Activated T-helper 17 cell treated with anti-CD3 and anti-CD28 coated beads, Interleukin-2, amount 50 U/mL, for 72 hours (primary cell): ENCODE measurements at regions not wholly inside any gene's neighbourhood (a gene's known extent, or its start where the extent isn't known, plus 50 kb on each side); places are given as distances from the start of the nearest gene placed in this dataset.

ENCODE experiments used
- ATAC-seq: fragments of 150-1000 bp; cut with Tn5 transposase; replicated peaks from 2 replicates; pipeline ENCODE4 v1.10.0; 2021; ENCODE audit warnings: mild to moderate bottlenecking, moderate library complexity
- H3K27ac Mint-ChIP-seq: one replicate; pipeline ENCODE4 v1.8.0; 2022; ENCODE audit warnings: mixed read lengths
- H3K27me3 Mint-ChIP-seq: one replicate; pipeline ENCODE4 v1.8.0; 2022; ENCODE audit warnings: mixed read lengths
- H3K36me3 Mint-ChIP-seq: one replicate; pipeline ENCODE4 v1.8.0; 2022; ENCODE audit warnings: low read depth, mild to moderate bottlenecking, mixed read lengths
- H3K4me1 Mint-ChIP-seq: one replicate; pipeline ENCODE4 v1.8.0; 2022; ENCODE audit warnings: mixed read lengths
- H3K4me3 Mint-ChIP-seq: one replicate; pipeline ENCODE4 v1.8.0; 2022; ENCODE audit warnings: mild to moderate bottlenecking, mixed read lengths
- H3K9me3 Mint-ChIP-seq: one replicate; pipeline ENCODE4 v1.8.0; 2022; ENCODE audit warnings: mixed read lengths

GRCh38 chr14:76551906-76552305 is 176.0 kb downstream of the ESRRB start:
- H3K27me3 Mint-ChIP-seq, result peaks cover 7% of the 10 kb centered on the region

GRCh38 chr14:76564471-76565422 is 188.8 kb downstream of the ESRRB start:
- Mint-ChIP-seq H3K4me1 (peaks cover 7% of the 10 kb centered on the region), H3K4me3 (no peak overlapping the region), H3K9me3 (no peaks in the 10 kb centered on the region), H3K27ac (no peak overlapping the region), H3K27me3 (peaks cover 19% of the 10 kb centered on the region), H3K36me3 (no peaks in the 10 kb centered on the region)
- ATAC-seq, result no peak

More at GRCh38 chr14:76551906-76552305, 176.0 kb downstream of the ESRRB start:
- no peak for ATAC-seq
- no peaks in the 10 kb centered on the region for H3K4me1 Mint-ChIP-seq
- H3K4me3 Mint-ChIP-seq, result no peak overlapping the region
- no peak overlapping the region for H3K27ac Mint-ChIP-seq
- no peaks in the 10 kb centered on the region for H3K9me3 Mint-ChIP-seq
- H3K36me3 Mint-ChIP-seq, result no peaks in the 10 kb centered on the region

GRCh38 chr14:76566439-76566838 is 190.5 kb downstream of the ESRRB start:
- Mint-ChIP-seq H3K36me3 (no peaks in the 10 kb centered on the region), H3K27me3 (peaks cover 13% of the 10 kb centered on the region), H3K9me3 (no peaks in the 10 kb centered on the region), H3K4me1 (no peaks in the 10 kb centered on the region), H3K27ac (no peak overlapping the region), H3K4me3 (no peak overlapping the region)
- no peak for ATAC-seq

- no peaks in the 10 kb centered on the region for H3K36me3 Mint-ChIP-seq
- H3K4me3 Mint-ChIP-seq, result no peak overlapping the region
- H3K27me3 Mint-ChIP-seq, result peaks cover 17% of the 10 kb centered on the region
- no peak overlapping the region for H3K27ac Mint-ChIP-seq
- ATAC-seq, result no peak
- H3K9me3 Mint-ChIP-seq, result no peaks in the 10 kb centered on the region
- H3K4me1 Mint-ChIP-seq, result no peaks in the 10 kb centered on the region
Measured at GRCh38 chr14:76574416-76575095, 186.7 kb upstream of the VASH1 start.

GRCh38 chr14:76575108-76575507 is 186.2 kb upstream of the VASH1 start:
- Mint-ChIP-seq H3K27ac (no peak overlapping the region), H3K4me1 (no peaks in the 10 kb centered on the region)
- ATAC-seq, result no peak

GRCh38 chr14:76576047-76576741 is 185.1 kb upstream of the VASH1 start:
- Mint-ChIP-seq H3K27me3 (peaks cover 16% of the 10 kb centered on the region), H3K36me3 (no peaks in the 10 kb centered on the region), H3K4me3 (no peak overlapping the region), H3K27ac (no peak overlapping the region), H3K4me1 (no peaks in the 10 kb centered on the region), H3K9me3 (no peaks in the 10 kb centered on the region)
- ATAC-seq, result no peak

More at GRCh38 chr14:76575108-76575507, 186.2 kb upstream of the VASH1 start:
- Mint-ChIP-seq H3K9me3 (no peaks in the 10 kb centered on the region), H3K27me3 (peaks cover 16% of the 10 kb centered on the region), H3K36me3 (no peaks in the 10 kb centered on the region), H3K4me3 (no peak overlapping the region)

- H3K9me3 Mint-ChIP-seq, result no peaks in the 10 kb centered on the region
- H3K27me3 Mint-ChIP-seq, result peaks cover 16% of the 10 kb centered on the region
- H3K4me3 Mint-ChIP-seq, result no peak overlapping the region
- no peak overlapping the region for H3K27ac Mint-ChIP-seq
- ATAC-seq, result no peak
- H3K36me3 Mint-ChIP-seq, result no peaks in the 10 kb centered on the region
- H3K4me1 Mint-ChIP-seq, result no peaks in the 10 kb centered on the region
Measured at GRCh38 chr14:76577090-76577489, 184.2 kb upstream of the VASH1 start.

GRCh38 chr14:76577837-76578236 is 183.4 kb upstream of the VASH1 start:
- H3K4me3 Mint-ChIP-seq, result no peak overlapping the region
- peaks cover 16% of the 10 kb centered on the region for H3K27me3 Mint-ChIP-seq
- no peak overlapping the region for H3K27ac Mint-ChIP-seq
- no peaks in the 10 kb centered on the region for H3K36me3 Mint-ChIP-seq
- no peaks in the 10 kb centered on the region for H3K4me1 Mint-ChIP-seq
- ATAC-seq, result no peak
- no peaks in the 10 kb centered on the region for H3K9me3 Mint-ChIP-seq

GRCh38 chr14:76580399-76580798 is 180.9 kb upstream of the VASH1 start:
- Mint-ChIP-seq H3K9me3 (no peaks in the 10 kb centered on the region), H3K4me1 (no peaks in the 10 kb centered on the region), H3K36me3 (no peaks in the 10 kb centered on the region), H3K4me3 (no peak overlapping the region), H3K27me3 (peaks cover 11% of the 10 kb centered on the region), H3K27ac (no peak overlapping the region)
- no peak for ATAC-seq

- Mint-ChIP-seq H3K4me3 (no peak overlapping the region), H3K4me1 (no peaks in the 10 kb centered on the region), H3K27ac (no peak overlapping the region), H3K9me3 (no peaks in the 10 kb centered on the region), H3K27me3 (peaks cover 9% of the 10 kb centered on the region), H3K36me3 (no peaks in the 10 kb centered on the region)
- no peak for ATAC-seq
Measured at GRCh38 chr14:76580967-76581366, 180.3 kb upstream of the VASH1 start.

GRCh38 chr14:76581592-76581991 is 179.7 kb upstream of the VASH1 start:
- H3K4me1 Mint-ChIP-seq, result no peaks in the 10 kb centered on the region
- H3K4me3 Mint-ChIP-seq, result no peak overlapping the region
- peaks cover 3% of the 10 kb centered on the region for H3K27me3 Mint-ChIP-seq
- no peak overlapping the region for H3K27ac Mint-ChIP-seq
- H3K9me3 Mint-ChIP-seq, result no peaks in the 10 kb centered on the region
- no peak for ATAC-seq
- H3K36me3 Mint-ChIP-seq, result no peaks in the 10 kb centered on the region

GRCh38 chr14:76582447-76582846 is 178.8 kb upstream of the VASH1 start:
- ATAC-seq, result no peak
- no peak overlapping the region for H3K4me3 Mint-ChIP-seq
- H3K36me3 Mint-ChIP-seq, result no peaks in the 10 kb centered on the region
- no peaks in the 10 kb centered on the region for H3K4me1 Mint-ChIP-seq
- H3K9me3 Mint-ChIP-seq, result no peaks in the 10 kb centered on the region
- peaks cover 3% of the 10 kb centered on the region for H3K27me3 Mint-ChIP-seq
- no peak overlapping the region for H3K27ac Mint-ChIP-seq

GRCh38 chr14:76583174-76583573 is 178.1 kb upstream of the VASH1 start:
- ATAC-seq, result no peak
- Mint-ChIP-seq H3K4me1 (no peaks in the 10 kb centered on the region), H3K9me3 (no peaks in the 10 kb centered on the region), H3K27ac (no peak overlapping the region), H3K27me3 (peaks cover 3% of the 10 kb centered on the region), H3K4me3 (no peak overlapping the region), H3K36me3 (no peaks in the 10 kb centered on the region)

- Mint-ChIP-seq H3K4me1 (no peaks in the 10 kb centered on the region), H3K27me3 (peaks cover 3% of the 10 kb centered on the region), H3K4me3 (no peak overlapping the region), H3K27ac (no peak overlapping the region), H3K36me3 (no peaks in the 10 kb centered on the region), H3K9me3 (no peaks in the 10 kb centered on the region)
- ATAC-seq, result no peak
Measured at GRCh38 chr14:76583805-76584204, 177.5 kb upstream of the VASH1 start.
